GM19463 (cell line): ENCODE measurements at regions not wholly inside any gene's neighbourhood (a gene's known extent, or its start where the extent isn't known, plus 50 kb on each side); places are given as distances from the start of the nearest gene placed in this dataset.

Experiments used
- ATAC-seq: cut with Tn5 transposase; IDR thresholded peaks from one replicate; pipeline ENCODE4 v1.9.1; 2021; ENCODE audit warnings: mild to moderate bottlenecking, moderate library complexity; ENCODE audit not compliant: unreplicated experiment

DNA sequence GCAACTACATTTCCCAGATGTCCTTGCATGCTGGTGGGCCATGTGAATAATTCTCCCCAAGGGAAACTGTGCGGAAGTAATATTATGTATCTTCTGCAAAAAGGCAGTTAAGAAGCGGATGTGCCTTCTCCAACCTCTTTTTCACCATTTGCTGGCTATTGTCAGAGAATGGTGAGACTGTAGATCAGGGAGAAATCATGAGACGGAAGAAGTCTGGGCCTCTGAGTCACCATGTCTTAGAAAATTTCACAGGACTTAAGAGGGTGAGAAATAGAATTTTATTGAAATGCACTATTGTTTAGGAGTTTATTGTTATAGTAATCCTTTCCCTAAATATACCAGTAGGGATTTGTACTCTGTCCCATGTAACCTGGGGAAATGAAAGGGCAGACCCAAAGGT, 298.7 kb upstream of the ZC3H12C start:
- no peak for ATAC-seq

DNA sequence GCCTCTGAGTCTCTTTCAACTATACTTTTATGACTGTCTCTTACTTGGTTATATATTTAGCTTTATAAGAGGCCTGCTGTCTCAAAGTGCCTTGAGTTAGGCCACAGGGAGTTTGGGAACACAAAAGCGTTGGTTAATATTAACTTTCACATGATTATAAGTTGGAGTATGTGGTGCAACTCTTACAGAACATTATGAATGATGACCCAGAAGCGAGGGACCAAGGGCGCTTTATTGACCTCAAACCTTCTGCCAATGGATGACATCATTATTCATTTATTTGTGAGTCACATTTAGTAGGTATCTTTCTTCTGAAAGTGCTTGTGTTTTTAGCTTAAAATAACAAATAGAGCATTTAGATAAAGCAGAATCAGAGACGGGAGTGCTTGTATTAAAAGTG, 298.0 kb upstream of the ZC3H12C start:
- ATAC-seq = no peak

DNA sequence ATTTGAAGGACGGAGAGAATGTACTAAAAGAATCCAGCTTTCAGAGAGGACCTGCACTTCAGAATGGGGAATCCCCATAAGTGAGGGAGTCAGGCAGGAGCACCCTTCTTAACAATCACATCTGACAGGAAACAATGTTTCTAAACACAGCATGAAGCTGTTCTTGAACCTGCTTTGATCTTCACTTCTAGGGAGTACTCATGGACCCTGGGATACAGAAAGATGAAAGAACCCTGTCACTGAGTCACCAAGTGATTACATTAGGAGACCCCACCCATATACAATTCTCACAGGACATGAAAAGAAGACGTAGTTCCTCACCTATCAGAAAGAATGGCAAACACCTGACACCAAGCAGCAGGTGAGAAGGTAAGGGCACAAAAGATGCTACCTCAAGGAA, 296.9 kb upstream of the ZC3H12C start:
- ATAC-seq = no peak

DNA sequence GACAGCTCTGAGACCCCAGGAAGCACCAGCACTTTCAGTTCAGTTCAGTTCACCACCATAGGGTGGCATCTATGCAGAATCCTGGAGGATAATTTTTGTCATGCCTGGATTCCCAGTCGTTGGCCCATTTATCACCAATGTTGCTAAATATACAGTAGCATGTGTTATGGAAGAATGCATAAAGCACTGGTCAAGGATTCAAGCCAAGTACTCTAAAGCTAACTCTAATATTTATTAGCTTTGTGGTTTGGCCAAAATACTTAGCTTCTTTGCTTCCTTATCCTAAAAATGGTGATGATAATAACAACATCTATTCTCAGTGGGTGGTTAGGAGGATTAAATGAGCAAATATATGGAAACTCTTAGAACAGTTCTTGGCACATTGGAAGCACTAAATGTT, 294.7 kb upstream of the ZC3H12C start:
- no peak for ATAC-seq

DNA sequence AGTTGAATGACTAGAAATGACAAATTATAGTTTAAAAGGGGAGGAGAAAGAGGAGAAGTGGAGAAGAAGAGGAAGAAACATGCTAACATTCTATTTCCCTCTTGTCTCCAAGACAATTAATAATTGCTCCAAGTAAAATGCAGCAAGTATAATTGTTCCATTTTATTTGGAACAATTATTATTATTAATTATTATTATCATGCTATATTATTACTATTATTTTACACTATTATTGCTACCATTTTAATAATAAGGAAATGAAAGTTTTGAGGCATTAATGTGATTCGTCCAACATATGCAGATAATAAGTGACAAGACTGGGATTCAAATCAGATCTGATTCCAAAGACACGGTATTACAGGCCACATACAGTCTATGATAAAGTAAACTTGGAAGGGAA, 293.6 kb upstream of the ZC3H12C start:
- no peak for ATAC-seq

DNA sequence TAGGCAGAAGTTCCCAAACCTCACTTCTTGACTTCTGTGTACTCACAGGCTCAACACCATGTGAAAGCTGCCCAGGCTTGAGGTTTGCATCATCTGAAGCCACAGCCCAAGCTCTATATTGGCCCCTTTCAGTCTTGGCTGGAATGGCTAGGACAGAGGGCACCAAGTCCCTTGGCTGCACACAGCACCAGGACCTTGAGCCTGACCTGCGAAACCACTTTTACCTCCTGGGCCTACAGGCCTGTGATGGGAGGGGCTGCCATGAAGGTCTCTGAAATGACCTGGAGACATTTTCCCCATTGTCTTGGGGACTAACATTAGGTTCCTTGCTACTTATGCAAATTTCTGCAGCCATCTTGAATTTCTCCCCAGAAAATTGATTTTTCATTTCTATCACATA, 288.3 kb upstream of the ZC3H12C start:
- no peak for ATAC-seq

DNA sequence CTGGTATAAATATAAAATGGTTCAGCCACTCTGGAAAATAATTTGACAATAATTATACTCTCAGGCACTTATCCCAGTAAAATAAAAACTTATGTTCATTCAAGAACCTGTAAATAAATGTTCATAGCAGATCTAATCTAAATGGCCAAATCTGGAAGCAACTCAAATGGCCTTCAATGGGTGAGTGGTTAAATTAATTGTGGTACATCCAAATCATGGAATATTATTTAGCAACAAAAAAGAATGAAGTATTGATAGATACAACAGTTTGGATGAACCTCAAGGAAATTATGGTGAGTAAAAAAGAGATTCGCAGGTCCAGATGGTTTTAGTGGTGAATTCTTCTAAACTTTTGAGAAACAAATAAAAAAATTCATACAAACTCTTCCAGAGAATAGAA, 287.0 kb upstream of the ZC3H12C start:
- ATAC-seq = no peak

- ATAC-seq = no peak
Measured at GRCh38 chr11:109808569-109808968, 284.6 kb upstream of the ZC3H12C start.

DNA sequence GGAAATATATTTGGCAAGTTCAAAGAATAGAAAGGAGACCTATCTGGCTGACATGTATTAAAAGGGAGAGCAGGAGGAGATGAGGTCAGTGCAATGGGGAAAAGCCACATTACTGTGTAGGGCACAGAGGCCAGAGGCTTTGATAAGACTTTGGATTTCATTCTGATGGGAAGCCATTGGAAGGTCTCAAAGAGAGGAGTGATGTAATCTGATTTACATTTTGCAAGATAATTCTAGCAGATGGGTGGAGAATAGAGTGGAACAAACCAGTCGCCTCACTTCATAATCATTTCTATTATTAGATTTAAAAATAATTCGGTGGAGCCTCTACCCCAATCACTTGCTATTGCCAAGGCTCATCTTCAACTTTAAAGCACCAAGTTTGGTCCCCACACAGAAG, 278.4 kb upstream of the ZC3H12C start:
- ATAC-seq = no peak

DNA sequence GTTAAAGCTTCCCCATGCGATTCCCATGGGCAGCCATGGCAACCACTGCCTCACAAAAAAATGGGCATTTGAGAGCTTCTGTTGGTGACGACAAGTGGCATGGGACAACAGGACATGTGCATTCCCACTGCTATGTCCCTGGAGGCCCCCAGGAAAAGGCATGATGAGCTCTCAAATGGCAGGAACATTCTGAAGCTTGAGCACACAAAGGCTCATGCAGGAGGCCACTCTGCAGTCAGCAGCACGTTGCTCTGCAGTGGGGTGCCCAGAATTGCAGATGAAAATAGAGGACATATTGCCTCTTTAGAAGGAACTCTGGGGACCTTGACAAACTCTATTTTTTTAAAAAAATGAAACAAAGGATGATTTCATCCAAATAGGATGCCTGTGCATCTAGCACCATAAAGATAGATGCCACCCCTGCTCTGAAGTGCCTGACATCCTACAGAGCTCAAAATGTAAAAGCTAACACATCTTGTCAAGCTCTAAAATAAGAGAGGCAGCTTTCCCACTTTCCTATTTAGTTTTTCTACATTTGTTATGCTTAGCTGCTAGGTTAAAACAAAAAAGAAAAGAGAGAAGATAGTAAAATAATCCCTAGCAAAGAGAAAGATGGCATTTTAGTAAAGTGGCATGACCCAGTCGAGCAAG, 277.6 kb upstream of the ZC3H12C start:
- no peak for ATAC-seq

DNA sequence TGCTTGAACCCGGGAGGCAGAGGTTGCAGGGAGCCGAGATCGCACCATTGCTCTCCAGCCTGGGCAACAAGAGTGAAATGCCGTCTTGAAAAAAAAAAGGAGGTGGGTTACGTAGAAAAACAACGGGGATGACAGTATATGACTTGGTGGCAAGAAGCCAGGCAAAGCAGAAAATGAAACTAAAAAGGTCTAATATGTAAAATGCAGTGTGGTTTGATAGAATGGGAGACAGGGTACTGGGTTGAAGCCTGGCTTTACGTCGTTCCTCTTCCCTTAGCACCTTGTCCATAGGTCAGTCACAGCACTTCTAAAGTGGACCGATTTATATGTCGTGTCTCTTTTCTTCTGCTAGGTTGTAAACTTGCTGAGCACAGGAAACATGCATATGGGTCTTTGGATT, 274.9 kb upstream of the ZC3H12C start:
- peak; percentile 57 for ATAC-seq

DNA sequence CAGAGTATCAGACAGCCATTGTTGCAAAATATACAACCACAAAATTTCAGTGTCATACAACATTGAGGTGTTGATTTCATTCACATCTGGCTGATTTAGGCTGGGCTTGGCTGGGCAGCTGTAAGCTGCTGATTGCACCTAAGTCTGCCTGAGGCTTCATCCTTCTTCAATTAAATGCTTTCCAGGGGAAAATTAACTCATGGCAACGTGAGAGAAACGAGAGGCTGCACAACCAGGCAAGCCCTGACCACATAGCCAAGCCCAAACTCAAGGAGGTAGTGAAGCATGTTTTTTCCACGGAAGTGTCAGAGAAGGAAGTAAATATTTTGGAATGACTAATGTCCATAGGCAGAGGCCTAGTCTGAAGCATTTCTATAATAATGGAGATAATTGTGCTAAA, 273.8 kb upstream of the ZC3H12C start:
- ATAC-seq = no peak

GRCh38 chr11:109821511-109821910, 271.7 kb upstream of the ZC3H12C start:
- ATAC-seq = no peak

DNA sequence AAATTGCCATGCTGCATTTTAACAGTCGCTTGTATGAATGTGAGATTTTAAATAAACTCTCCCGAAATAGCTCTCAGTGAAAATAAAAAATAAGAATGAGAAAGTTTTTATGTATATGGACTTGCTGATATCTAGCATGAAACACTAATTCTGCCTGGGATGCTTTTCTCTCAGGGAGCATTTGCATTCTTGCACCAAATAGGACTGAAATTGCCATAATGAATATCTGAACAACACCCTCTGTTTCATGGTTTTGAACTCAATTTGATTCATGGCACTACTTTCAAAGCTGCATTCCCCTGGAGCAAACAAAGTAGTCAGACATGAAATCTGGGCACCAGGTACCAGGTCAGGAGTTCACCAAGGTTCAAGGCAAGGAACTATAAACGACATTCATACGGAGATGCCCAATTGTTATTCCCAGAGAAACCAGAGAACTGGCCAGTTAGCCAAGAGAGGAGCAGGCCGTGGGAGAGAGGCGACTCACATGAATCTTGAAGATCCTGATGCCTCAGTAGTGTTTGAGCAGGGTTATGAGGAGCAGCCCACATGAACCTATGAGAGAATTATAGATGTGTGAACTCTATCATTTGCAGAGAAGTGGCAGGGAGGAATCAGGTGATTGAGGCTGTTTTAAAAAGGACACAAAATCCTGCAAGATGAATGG, 270.6 kb upstream of the ZC3H12C start:
- no peak for ATAC-seq

- ATAC-seq = no peak
Measured at GRCh38 chr11:109828387-109828786, 264.8 kb upstream of the ZC3H12C start.

DNA sequence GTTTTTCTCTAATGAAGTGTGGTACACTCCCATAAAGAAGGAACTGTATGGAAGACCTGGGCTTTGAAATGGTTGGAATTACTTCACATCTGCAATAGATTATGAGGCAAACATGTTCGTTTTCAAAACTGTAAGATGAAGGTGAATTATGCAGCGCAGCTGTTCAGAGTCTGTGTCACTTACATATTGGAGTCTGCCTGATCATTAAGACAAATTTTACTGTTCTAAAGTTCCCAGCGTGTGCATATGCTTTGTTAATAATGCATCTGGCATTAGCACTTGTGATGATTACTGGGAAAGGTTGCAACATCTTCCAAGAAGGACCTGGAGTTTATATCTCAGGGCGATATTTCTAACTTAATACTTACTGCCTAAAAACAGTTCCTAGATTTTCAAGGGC, 255.2 kb upstream of the ZC3H12C start:
- no peak for ATAC-seq

- ATAC-seq = no peak
Measured at GRCh38 chr11:109845437-109845836, 247.8 kb upstream of the ZC3H12C start.

GRCh38 chr11:109847621-109848020, 245.6 kb upstream of the ZC3H12C start:
- no peak for ATAC-seq

DNA sequence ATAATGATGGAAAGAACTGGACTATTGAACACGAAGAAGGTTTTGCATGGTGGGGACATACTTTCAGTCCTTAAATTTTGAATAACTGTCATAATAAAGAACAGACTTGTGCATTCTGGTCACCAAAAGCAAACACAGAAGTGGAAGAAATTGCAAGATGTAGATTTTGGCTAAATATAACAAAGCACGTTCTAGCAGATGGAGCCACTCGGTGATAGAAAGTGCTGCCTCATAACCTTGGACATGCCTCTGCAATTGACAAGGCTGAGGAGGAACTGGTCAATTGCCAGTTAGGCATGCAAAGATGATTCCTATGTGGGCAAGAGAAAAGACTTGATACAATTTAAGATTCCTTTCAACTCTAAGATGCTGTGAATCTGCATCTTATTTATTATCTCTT, 244.1 kb upstream of the ZC3H12C start:
- no peak for ATAC-seq

- ATAC-seq = no peak
Measured at GRCh38 chr11:109849946-109850345, 243.2 kb upstream of the ZC3H12C start.

- no peak for ATAC-seq
Measured at GRCh38 chr11:109851780-109852390, 241.3 kb upstream of the ZC3H12C start.

GRCh38 chr11:109853156-109853776, 239.9 kb upstream of the ZC3H12C start:
- peak; percentile 77 for ATAC-seq
